MM.1S (cell line): ENCODE measurements at regions not wholly inside any gene's neighbourhood (a gene's known extent, or its start where the extent isn't known, plus 50 kb on each side); places are given as distances from the start of the nearest gene placed in this dataset.
"Not testable (repeated sequence)": the region's sequence is repeated elsewhere in the genome, so short reads cannot be mapped to it uniquely, and the experiment has no call there.

Source experiments
- DNase-seq: peaks from one replicate; pipeline ENCODE4 v3.0.0-alpha.2; 2015
- H2AFZ ChIP-seq: fragments of 300-600 bp; sonication (generic); 2 replicates; pipeline ENCODE4 v1.6.0; 2016; ENCODE audit warnings: antibody characterized with exemption, low read length
- H3F3A ChIP-seq: fragments of 300-600 bp; sonication (generic); 2 replicates; pipeline ENCODE4 v1.6.1; 2016; ENCODE audit warnings: mild to moderate bottlenecking, antibody characterized with exemption, low read length, moderate library complexity, mixed read lengths; ENCODE audit not compliant: insufficient read depth
- H3K27ac ChIP-seq: fragments of 300-600 bp; sonication (generic); 2 replicates; pipeline ENCODE4 v1.5.1; 2016; ENCODE audit warnings: mild to moderate bottlenecking, low read length
- H3K27me3 ChIP-seq: fragments of 300-600 bp; sonication (generic); replicated peaks from 2 replicates; pipeline ENCODE4 v1.6.0; 2016; ENCODE audit warnings: low read length; ENCODE audit not compliant: insufficient read depth
- H3K36me3 ChIP-seq: fragments of 300-600 bp; sonication (generic); replicated peaks from 2 replicates; pipeline ENCODE4 v1.6.1; 2016; ENCODE audit warnings: mild to moderate bottlenecking, low read length, mixed read lengths; ENCODE audit not compliant: insufficient read depth
- H3K4me1 ChIP-seq: fragments of 300-600 bp; sonication (generic); 2 replicates; pipeline ENCODE4 v1.6.1; 2016; ENCODE audit warnings: low read length, mixed read lengths
- H3K4me2 ChIP-seq: fragments of 300-600 bp; sonication (generic); 2 replicates; pipeline ENCODE4 v1.6.0; 2016; ENCODE audit warnings: low read depth, low read length
- H3K4me3 ChIP-seq: fragments of 300-600 bp; sonication (generic); 2 replicates; pipeline ENCODE4 v1.5.1; 2016; ENCODE audit warnings: low read length, mixed read lengths
- H3K79me2 ChIP-seq: fragments of 300-600 bp; sonication (generic); 2 replicates; pipeline ENCODE4 v1.6.1; 2016; ENCODE audit warnings: mixed run types, low read length, mixed read lengths
- H3K9ac ChIP-seq: fragments of 300-600 bp; sonication (generic); 2 replicates; pipeline ENCODE4 v1.6.1; 2016; ENCODE audit warnings: low read length, mixed read lengths
- H3K9me2 ChIP-seq: fragments of 300-600 bp; sonication (generic); replicated peaks from 2 replicates; pipeline ENCODE4 v1.6.1; 2016; ENCODE audit warnings: mild to moderate bottlenecking, low read length, mixed read lengths; ENCODE audit not compliant: insufficient read depth
- H3K9me3 ChIP-seq: fragments of 300-600 bp; sonication (generic); replicated peaks from 2 replicates; pipeline ENCODE4 v1.6.1; 2016; ENCODE audit warnings: mild to moderate bottlenecking, low read length, mixed read lengths; ENCODE audit not compliant: insufficient read depth
- H4K20me1 ChIP-seq: fragments of 300-600 bp; sonication (generic); 2 replicates; pipeline ENCODE4 v1.6.1; 2016; ENCODE audit warnings: mild to moderate bottlenecking, low read length, moderate library complexity, mixed read lengths; ENCODE audit not compliant: insufficient read depth
- CTCF ChIP-seq: fragments of 300-600 bp; sonication (generic); IDR thresholded peaks from 2 replicates; pipeline ENCODE4 v1.5.1; 2016; ENCODE audit warnings: antibody characterized with exemption, low read length, mixed read lengths
- EZH2 ChIP-seq: fragments of 300-600 bp; sonication (generic); optimal IDR thresholded peaks from 2 replicates; pipeline ENCODE3; 2017; ENCODE audit warnings: low read depth, mild to moderate bottlenecking, antibody characterized with exemption, low read length, mixed read lengths
- EZH2phosphoT487 ChIP-seq: fragments of 300-600 bp; sonication (generic); IDR thresholded peaks from 2 replicates; pipeline ENCODE4 v1.6.1; 2018; ENCODE audit warnings: antibody characterized with exemption, low read length

DNA sequence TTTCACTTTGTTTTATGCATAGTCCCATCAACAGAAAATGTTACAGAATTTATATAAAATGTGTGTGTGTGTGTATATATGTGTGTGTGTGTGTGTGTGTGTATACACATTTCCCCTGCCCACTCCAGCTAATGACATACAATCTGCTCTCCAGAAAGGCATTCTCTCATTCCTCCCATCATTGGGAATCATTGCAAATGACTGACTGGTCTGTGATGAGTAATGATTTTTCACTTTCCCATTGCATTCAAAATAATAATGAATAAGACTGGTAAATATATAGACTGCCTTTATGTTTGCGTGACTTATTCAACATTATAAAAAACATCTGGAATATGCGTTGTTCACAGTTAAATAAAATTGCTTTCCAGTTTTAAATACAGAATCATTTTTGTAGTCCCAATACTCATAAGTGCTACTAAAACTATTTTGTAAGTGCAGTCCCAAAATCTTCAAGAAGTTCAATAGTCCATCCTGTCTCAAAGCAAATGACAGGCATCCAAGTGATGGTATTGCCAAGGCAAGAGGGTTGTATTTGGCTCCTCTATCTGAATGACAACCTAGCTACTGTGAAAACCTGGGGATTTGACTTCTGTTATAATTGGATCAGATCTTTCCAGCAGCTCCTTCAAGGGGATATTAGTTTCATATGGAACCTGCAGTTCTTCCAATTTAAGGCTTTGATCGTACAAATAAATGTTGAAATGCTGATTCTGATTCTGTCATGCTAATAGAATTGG lies 150.9 kb downstream of the POLR1F start:
- Histone ChIP-seq H3K27ac (no peak overlapping the region), H3K27me3 (no peaks in the 10 kb centered on the region), H3K4me2 (no peak overlapping the region), H4K20me1 (no peaks in the 10 kb centered on the region), H3K79me2 (no peaks in the 10 kb centered on the region), H2AFZ (no peak overlapping the region), H3F3A (no peaks in the 10 kb centered on the region), H3K4me3 (no peak overlapping the region), H3K9ac (no peak overlapping the region), H3K9me3 (no peaks in the 10 kb centered on the region), H3K36me3 (no peaks in the 10 kb centered on the region), H3K9me2 (no peaks in the 10 kb centered on the region), H3K4me1 (no peaks in the 10 kb centered on the region)
- DNase-seq = no peak
- TF ChIP-seq CTCF (no peak), EZH2 (no peak), EZH2phosphoT487 (no peak)

GRCh38 chr7:19554581-19554980 lies 154.3 kb downstream of the POLR1F start:
- TF ChIP-seq EZH2phosphoT487 (no peak), EZH2 (no peak), CTCF (no peak)
- DNase-seq = no peak
- Histone ChIP-seq H3F3A (no peaks in the 10 kb centered on the region), H4K20me1 (no peaks in the 10 kb centered on the region), H3K4me1 (no peaks in the 10 kb centered on the region), H3K4me2 (no peak overlapping the region), H3K9me3 (no peaks in the 10 kb centered on the region), H3K27me3 (no peaks in the 10 kb centered on the region), H3K36me3 (no peaks in the 10 kb centered on the region), H2AFZ (no peak overlapping the region), H3K27ac (no peak overlapping the region), H3K9ac (no peak overlapping the region), H3K4me3 (no peak overlapping the region), H3K9me2 (no peaks in the 10 kb centered on the region), H3K79me2 (no peaks in the 10 kb centered on the region)

GRCh38 chr7:19552576-19552975 lies 156.3 kb downstream of the POLR1F start:
- Histone ChIP-seq H3K9me3 (no peaks in the 10 kb centered on the region), H3K27me3 (no peaks in the 10 kb centered on the region), H3K36me3 (no peaks in the 10 kb centered on the region), H3K4me2 (no peak overlapping the region), H3K4me1 (no peaks in the 10 kb centered on the region), H4K20me1 (no peaks in the 10 kb centered on the region), H3K4me3 (no peak overlapping the region), H3K9me2 (no peaks in the 10 kb centered on the region), H2AFZ (no peak overlapping the region), H3K9ac (no peak overlapping the region), H3K27ac (no peak overlapping the region), H3K79me2 (no peaks in the 10 kb centered on the region), H3F3A (no peaks in the 10 kb centered on the region)
- DNase-seq = no peak
- TF ChIP-seq EZH2 (no peak), EZH2phosphoT487 (no peak), CTCF (no peak)

DNA sequence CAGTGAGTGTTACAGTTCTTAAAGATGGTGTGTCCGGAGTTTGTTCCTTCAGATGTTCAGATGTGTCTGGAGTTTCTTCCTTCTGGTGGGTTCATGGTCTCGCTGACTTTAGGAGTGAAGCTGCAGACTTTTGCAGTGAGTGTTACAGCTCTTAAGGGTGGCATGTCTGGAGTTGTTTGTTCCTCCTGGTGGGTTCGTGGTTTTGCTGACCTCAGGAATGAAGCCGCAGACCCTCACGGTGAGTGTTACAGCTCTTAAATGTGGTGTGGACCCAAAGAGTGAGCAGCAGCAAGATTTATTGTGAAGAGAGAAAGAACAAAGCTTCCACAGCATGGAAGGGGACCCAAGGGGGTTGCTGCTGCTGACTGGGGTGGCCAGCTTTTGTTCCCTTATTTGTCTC lies 159.6 kb downstream of the POLR1F start:
- not testable (repeated sequence) for H3K79me2 ChIP-seq, H3K4me3 ChIP-seq, H3K27me3 ChIP-seq, H3K27ac ChIP-seq, H2AFZ ChIP-seq, H3K4me2 ChIP-seq, H3K36me3 ChIP-seq, H4K20me1 ChIP-seq, H3K9me2 ChIP-seq, H3K9ac ChIP-seq, H3K4me1 ChIP-seq, H3F3A ChIP-seq, H3K9me3 ChIP-seq, DNase-seq
